Activated CD8-positive, alpha-beta T cell treated with anti-CD3 and anti-CD28 coated beads for 36 hours (primary cell): ENCODE measurements at regions not wholly inside any gene's neighbourhood (a gene's known extent, or its start where the extent isn't known, plus 50 kb on each side); places are given as distances from the start of the nearest gene placed in this dataset.

Experiments
- ATAC-seq: fragments of 200-7000 bp; cut with Tn5 transposase; one replicate; pipeline ENCODE4 v1.10.0; 2021; ENCODE audit warnings: mild to moderate bottlenecking, moderate library complexity
- CTCF ChIA-PET: fragments of 350-600 bp; sonication (Branson Sonifier 250); formaldehyde crosslinking; loops from one replicate; lab custom pipeline; 2021; ENCODE audit warnings: antibody characterized with exemption; lab: Charles Lee
- POLR2A ChIA-PET: fragments of 350-600 bp; sonication (Branson Sonifier 250); formaldehyde crosslinking; loops from one replicate; lab custom pipeline; 2021; ENCODE audit warnings: antibody characterized with exemption; lab: Charles Lee
- DNase-seq: peaks from one replicate; pipeline ENCODE4 v3.0.0-alpha.2; 2020
- H3K27ac Mint-ChIP-seq: one replicate; pipeline ENCODE4 v1.8.0; 2021; ENCODE audit warnings: mild to moderate bottlenecking, mixed read lengths
- H3K27me3 Mint-ChIP-seq: one replicate; pipeline ENCODE4 v1.8.0; 2021; ENCODE audit warnings: mixed read lengths
- H3K36me3 Mint-ChIP-seq: one replicate; pipeline ENCODE4 v1.8.0; 2021; ENCODE audit warnings: low read depth, mixed read lengths
- H3K4me1 Mint-ChIP-seq: one replicate; pipeline ENCODE4 v1.8.0; 2021; ENCODE audit warnings: low read depth, mixed read lengths
- H3K4me3 Mint-ChIP-seq: one replicate; pipeline ENCODE4 v1.8.0; 2021; ENCODE audit warnings: mild to moderate bottlenecking, moderate library complexity, mixed read lengths
- H3K9me3 Mint-ChIP-seq: one replicate; pipeline ENCODE4 v1.8.0; 2021; ENCODE audit warnings: mixed read lengths
- intact Hi-C: fragments of 100-400 bp; cut with micrococcal nuclease; formaldehyde crosslinking; loops from one replicate; pipeline ENCODE4 v1.10.0; 2022
- TF ChIP-seq, protein P1 (sequence below): fragments of 200-600 bp; IDR thresholded peaks from one replicate; pipeline ENCODE4 v1.8.0; 2022; ENCODE audit warnings: antibody characterized with exemption, mild to moderate bottlenecking

DNA sequence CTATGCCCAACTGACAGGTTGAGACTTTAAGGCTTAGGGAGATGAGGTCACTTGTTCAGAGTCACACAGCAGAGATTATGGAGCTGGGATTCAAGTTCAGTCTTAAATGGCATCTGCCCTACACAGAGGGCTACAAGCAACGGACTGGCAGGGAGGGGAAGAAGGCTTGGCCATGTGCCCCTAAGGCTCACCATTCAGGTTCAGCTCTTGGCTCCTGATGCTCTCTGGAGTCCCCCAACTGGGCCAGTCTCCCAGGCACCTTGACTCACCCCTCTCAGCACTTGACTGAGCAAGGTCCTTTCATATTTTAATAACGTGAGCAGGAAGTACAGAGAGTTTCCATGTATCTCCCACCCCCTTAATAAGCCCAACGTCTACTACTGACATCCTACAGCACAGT, 71.4 kb upstream of the MAFB start:
- CTCF ChIA-PET, result interaction anchor here (1.2 kb wide), 1 partner anchor 203 kb away, joined by 3 read pairs; no protein-coding TSS in a partner anchor
- POLR2A ChIA-PET, result no interaction called here

DNA sequence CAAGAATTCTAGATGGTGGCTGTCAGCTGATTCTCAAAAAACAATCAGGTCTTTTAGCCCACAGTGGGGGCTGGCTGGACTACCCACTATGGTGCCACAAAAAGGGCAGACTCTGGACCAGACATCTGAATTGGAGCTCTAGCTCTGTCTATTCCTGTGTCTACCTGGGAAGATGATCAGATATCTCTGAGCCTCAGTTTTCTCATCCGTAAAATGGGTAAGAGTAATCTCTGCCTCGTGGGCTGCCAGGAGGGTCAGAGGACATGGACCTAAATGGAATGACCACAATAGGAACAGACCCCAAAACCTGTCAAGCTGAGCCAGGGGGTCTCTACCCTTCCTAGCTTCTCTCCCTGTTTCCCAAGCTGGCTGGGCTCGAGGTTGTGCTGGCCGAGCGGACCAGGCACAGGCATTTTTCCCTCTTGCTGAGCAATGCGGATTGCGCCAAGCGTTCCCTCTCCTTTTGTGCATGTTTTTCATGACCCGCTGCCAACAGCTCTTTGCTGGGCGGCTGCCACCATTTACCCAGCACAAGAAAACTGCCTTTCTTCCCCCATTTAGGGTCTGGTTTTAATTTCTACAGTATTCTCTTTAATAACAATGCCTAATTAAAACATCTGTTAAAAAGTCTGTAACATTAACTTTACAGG, 74.7 kb upstream of the MAFB start:
- intact Hi-C loops, result no loop called here
- ChIA-PET CTCF (interaction anchor here (1.3 kb wide), 1 partner anchor 22 kb away, joined by 3 read pairs; no protein-coding TSS in a partner anchor), POLR2A (no interaction called here)
- Mint-ChIP-seq H3K4me3 (no peak overlapping the region), H3K36me3 (no peaks in the 10 kb centered on the region), H3K27me3 (peaks cover 2% of the 10 kb centered on the region), H3K9me3 (no peaks in the 10 kb centered on the region), H3K27ac (no peak overlapping the region), H3K4me1 (no peaks in the 10 kb centered on the region)
- DNase-seq (no peak), ATAC-seq (no peak)
- TF ChIP-seq, protein P1, sequence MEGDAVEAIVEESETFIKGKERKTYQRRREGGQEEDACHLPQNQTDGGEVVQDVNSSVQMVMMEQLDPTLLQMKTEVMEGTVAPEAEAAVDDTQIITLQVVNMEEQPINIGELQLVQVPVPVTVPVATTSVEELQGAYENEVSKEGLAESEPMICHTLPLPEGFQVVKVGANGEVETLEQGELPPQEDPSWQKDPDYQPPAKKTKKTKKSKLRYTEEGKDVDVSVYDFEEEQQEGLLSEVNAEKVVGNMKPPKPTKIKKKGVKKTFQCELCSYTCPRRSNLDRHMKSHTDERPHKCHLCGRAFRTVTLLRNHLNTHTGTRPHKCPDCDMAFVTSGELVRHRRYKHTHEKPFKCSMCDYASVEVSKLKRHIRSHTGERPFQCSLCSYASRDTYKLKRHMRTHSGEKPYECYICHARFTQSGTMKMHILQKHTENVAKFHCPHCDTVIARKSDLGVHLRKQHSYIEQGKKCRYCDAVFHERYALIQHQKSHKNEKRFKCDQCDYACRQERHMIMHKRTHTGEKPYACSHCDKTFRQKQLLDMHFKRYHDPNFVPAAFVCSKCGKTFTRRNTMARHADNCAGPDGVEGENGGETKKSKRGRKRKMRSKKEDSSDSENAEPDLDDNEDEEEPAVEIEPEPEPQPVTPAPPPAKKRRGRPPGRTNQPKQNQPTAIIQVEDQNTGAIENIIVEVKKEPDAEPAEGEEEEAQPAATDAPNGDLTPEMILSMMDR, result no peak

More for the DNA sequence above, 71.4 kb upstream of the MAFB start:
- no peaks in the 10 kb centered on the region for H3K36me3 Mint-ChIP-seq
- no peaks in the 10 kb centered on the region for H3K9me3 Mint-ChIP-seq
- intact Hi-C loops, result no loop called here
- no peak overlapping the region for H3K4me3 Mint-ChIP-seq
- peaks cover 23% of the 10 kb centered on the region for H3K4me1 Mint-ChIP-seq
- ATAC-seq (no peak), DNase-seq (no peak)
- peaks cover 2% of the 10 kb centered on the region for H3K27me3 Mint-ChIP-seq
- TF ChIP-seq, protein P1, result no peak
- no peak overlapping the region for H3K27ac Mint-ChIP-seq

DNA sequence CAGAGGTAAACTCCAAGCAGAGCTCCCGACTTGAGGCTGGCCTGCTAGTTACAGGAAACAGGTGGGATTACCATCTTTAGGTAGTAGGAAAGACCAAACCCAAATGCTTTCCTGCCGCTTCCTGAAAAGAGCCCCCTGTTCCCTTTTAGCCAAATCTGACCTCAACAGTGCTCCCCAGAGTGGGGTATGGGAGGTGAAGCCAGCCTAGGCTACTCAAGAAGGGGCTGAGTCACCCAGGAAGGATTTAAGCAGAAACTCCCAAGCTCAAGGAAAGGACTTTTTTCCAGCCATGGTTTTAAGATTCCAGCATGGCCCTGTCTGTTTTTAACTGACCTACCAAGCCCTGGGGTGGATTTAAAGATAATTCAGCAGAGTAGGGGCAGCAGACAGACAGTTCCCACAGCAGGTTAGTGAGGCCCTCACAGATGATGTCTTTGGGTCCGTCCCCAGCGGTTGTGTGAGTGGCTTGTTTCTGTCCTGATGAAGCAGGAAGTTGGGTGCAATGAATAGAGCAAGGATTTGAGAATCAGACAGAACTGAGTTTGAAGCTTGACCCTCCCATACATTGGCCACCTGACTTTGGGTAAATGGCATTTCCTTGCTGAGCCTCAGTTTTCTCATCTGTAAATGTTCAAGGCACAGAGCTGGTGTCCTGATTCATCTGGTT, 76.9 kb upstream of the MAFB start:
- H3K27me3 Mint-ChIP-seq, result peaks cover 5% of the 10 kb centered on the region
- CTCF ChIA-PET, result interaction anchor here (0.9 to 1.4 kb wide), 2 partner anchors 9 to 25 kb away, joined by 3 to 4 read pairs; no protein-coding TSS in a partner anchor
- H3K36me3 Mint-ChIP-seq, result no peaks in the 10 kb centered on the region
- POLR2A ChIA-PET, result interaction anchor here (0.6 kb wide), 1 partner anchor 195 kb away, joined by 3 read pairs; no protein-coding TSS in a partner anchor
- H3K9me3 Mint-ChIP-seq, result no peaks in the 10 kb centered on the region
- no peak overlapping the region for H3K4me3 Mint-ChIP-seq
- no peaks in the 10 kb centered on the region for H3K4me1 Mint-ChIP-seq
- intact Hi-C loops, result no loop called here
- ATAC-seq (no peak), DNase-seq (no peak)
- TF ChIP-seq, protein P1, result no peak
- H3K27ac Mint-ChIP-seq, result no peak overlapping the region

DNA sequence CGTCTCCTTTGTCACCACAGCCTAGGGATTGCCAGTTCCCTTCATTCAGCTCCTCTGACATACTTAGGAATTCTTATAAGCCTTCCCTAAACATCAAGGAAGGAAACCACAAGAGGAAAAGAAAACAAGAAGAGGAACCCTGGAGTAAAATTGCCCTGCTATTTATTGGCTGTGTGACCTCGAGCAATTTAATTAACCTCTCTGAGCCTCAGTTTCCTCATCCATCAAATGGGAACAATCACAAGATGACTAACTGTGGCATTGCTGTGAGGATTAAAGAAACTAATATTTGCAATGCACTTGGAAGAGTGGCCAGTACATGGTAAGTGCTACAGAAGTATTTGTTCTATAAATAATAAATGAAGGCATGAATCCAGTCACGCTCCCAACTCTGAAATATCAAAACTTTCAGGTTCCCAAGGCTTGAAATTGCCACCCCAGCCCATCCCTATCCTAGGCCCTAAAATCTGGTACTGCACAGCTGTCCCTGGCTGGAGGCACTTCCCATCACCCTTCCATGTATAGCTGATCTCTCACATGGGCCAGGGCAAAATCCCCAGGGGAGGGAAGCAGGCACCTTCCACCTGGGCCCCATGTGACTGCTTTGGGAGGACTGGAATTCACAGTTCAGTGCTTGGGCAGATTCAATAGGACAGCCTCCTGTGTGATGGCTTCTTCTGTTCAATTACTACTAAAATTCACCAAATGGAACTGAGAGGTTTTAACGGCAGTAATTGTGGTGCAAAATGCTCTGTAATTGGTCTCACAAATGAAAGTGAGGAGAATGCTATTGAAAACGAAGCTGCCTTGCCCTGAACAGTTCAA, 78.0 kb upstream of the MAFB start:
- no peaks in the 10 kb centered on the region for H3K36me3 Mint-ChIP-seq
- ChIA-PET POLR2A (no interaction called here), CTCF (no interaction called here)
- H3K4me3 Mint-ChIP-seq, result no peak overlapping the region
- DNase-seq, result no peak
- no peaks in the 10 kb centered on the region for H3K9me3 Mint-ChIP-seq
- TF ChIP-seq, protein P1, result no peak
- peaks cover 7% of the 10 kb centered on the region for H3K27me3 Mint-ChIP-seq
- no peak for ATAC-seq
- no peak overlapping the region for H3K27ac Mint-ChIP-seq
- intact Hi-C loops, result no loop called here
- no peaks in the 10 kb centered on the region for H3K4me1 Mint-ChIP-seq
